ENCODE measurements at regions not wholly inside any gene's neighbourhood (a gene's known extent, or its start where the extent isn't known, plus 50 kb on each side); places are given as distances from the start of the nearest gene placed in this dataset.
A peak's percentile ranks its signal among the peaks of the same experiment; 100 is the strongest.

DNA sequence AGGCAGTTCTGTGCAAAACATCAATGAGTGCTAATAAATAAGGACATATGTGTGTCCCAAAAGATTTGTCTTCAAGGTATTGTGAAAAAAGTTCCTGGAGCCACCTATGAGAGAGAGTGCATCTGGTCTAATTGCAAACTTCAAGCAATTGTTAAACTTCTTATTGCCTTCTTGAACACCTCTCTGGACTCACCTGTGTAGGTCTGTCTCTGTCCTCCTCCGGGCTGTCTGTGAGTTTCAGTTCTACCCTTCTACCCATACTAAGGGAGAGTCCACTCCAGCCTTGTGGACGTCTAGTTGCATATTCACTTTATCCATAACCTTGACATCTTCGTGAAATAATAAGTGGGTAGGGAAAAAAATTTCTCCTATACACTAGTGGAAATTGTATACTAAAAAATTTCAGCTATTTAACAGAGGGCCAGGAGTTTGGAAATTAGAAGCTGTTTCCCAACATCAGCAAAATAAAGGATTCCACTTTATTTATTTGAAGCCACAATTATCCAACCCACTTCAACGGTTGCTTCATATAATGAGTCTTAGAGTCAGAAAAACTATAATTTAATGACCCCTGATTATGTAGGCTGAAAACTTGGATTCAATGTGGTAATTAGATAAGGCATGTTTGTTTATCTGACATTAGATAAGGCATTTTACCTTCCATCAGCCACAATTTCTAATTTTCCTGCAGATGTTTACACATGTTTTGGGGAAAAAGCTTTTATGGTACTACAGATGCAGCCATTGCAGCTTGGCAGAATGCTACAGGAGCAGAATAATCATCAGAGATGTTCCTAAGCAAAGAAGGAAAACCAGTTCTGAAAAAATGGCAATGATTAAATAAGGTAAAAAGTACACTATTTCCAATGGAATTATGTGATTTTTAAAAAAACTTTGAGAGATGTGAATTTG is 150.8 kb upstream of the FAM3C start:
- H4K20me1 ChIP-seq (replicated peaks; ENCODE audit: control insufficient read depth, extremely low read depth, insufficient read depth, low read length), result no peaks in the 10 kb centered on the region
- DNase-seq (ENCODE audit: low read depth, low spot score) (no peak), FAIRE-seq (no peak)
- H3K9ac ChIP-seq (replicated peaks; ENCODE audit: extremely low read depth, insufficient read depth, low read length), result no peak overlapping the region
- H3K79me2 ChIP-seq (ENCODE audit: control insufficient read depth, insufficient read depth, low read length), result no peaks in the 10 kb centered on the region
- intact Hi-C loops (cut with micrococcal nuclease), result loop anchor here (1.0 to 10.0 kb wide), 9 partner anchors 151 to 742 kb away; partner anchors contain the start of genes CPED1, FAM3C and ING3
- no peaks in the 10 kb centered on the region for H3K9me3 ChIP-seq (replicated peaks; ENCODE audit: control insufficient read depth, insufficient read depth, low read length)
- H3K36me3 ChIP-seq (ENCODE audit: control insufficient read depth in 2 of 2, extremely low read depth in 1 of 2, insufficient read depth in 2 of 2, low read length in 2 of 2), result no peaks in the 10 kb centered on the region
- TF ChIP-seq POLR2A (IDR thresholded peaks at IDR 0.05; ENCODE audit: low read depth, low read length) (no peak), JUN (IDR thresholded peaks at IDR 0.05; ENCODE audit: borderline replicate concordance, insufficient read depth, insufficient read length, low read depth) (no peak), CTCF (IDR thresholded peaks at IDR 0.05; ENCODE audit: extremely low read depth in 1 of 2, insufficient read depth in 1 of 2, low read depth in 1 of 2, low read length in 2 of 2) (no peak), EZH2 (IDR thresholded peaks at IDR 0.05; ENCODE audit: borderline replicate concordance, low read depth, low read length, severe bottlenecking) (no peak), MYC (IDR thresholded peaks at IDR 0.05; ENCODE audit: low read depth, low read length) (no peak), FOS (IDR thresholded peaks at IDR 0.05; ENCODE audit: borderline replicate concordance, insufficient read depth, low read length) (no peak), GATA2 (IDR thresholded peaks at IDR 0.05; ENCODE audit: insufficient read depth, insufficient read length, low read depth, low read length) (no peak), POLR2AphosphoS5 (IDR thresholded peaks at IDR 0.05; ENCODE audit: insufficient read depth, low read depth, low read length) (no peak)
- TF ChIP-seq, protein P1, sequence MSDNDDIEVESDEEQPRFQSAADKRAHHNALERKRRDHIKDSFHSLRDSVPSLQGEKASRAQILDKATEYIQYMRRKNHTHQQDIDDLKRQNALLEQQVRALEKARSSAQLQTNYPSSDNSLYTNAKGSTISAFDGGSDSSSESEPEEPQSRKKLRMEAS (IDR thresholded peaks at IDR 0.05; ENCODE audit: insufficient read depth, insufficient read length), result no peak
- peak overlapping the region; percentile 70 for H2AFZ ChIP-seq (ENCODE audit: low read depth, low read length)
- no peak overlapping the region for H3K4me2 ChIP-seq (ENCODE audit: insufficient read depth, low read length)
- dilution Hi-C loops (cut with MboI; ENCODE audit: extremely low pct_ligation_motif_present, low sequenced_read_pairs), result no loop called here
- no TSS peak for BruUV-seq (replicated peaks)
- H3K27ac ChIP-seq (ENCODE audit: insufficient read depth, low read depth, low read length), result no peak overlapping the region
- H3K4me1 ChIP-seq (ENCODE audit: control insufficient read depth, extremely low read depth, insufficient read depth, low read length), result peaks cover 32% of the 10 kb centered on the region
- no peaks in the 10 kb centered on the region for H3K27me3 ChIP-seq (ENCODE audit: control insufficient read depth in 2 of 2, insufficient read depth in 2 of 2, low read length in 2 of 2)
- no peaks in the 10 kb centered on the region for H3K9me1 ChIP-seq (replicated peaks; ENCODE audit: control insufficient read depth, extremely low read depth, insufficient read depth, low read length)
- ChIA-PET POLR2A (interaction anchor here (1.3 kb wide), 1 partner anchor 180 kb away, joined by 4 read pairs; no protein-coding TSS in a partner anchor), CTCF (interaction anchor here (0.6 to 3.8 kb wide), 24 partner anchors 9 to 449 kb away, joined by 3 to 293 read pairs (median 4); partner anchors contain the start of gene FAM3C)
- no peak overlapping the region for H3K4me3 ChIP-seq (replicated peaks in 1 of 3; ENCODE audit: insufficient read depth in 1 of 3, low read depth in 1 of 3, low read length in 3 of 3)
